GM06990 (cell line): ENCODE measurements at regions not wholly inside any gene's neighbourhood (a gene's known extent, or its start where the extent isn't known, plus 50 kb on each side); places are given as distances from the start of the nearest gene placed in this dataset.

ENCODE experiments used
- DNase-seq: peaks from one replicate; pipeline ENCODE4 v3.0.0-alpha.2; 2011; ENCODE audit not compliant: insufficient read length; ENCODE audit errors: extremely low read depth
- H3K27me3 ChIP-seq: replicated peaks from 2 replicates; pipeline ENCODE4 v1.6.0; 2011; ENCODE audit warnings: low read length; ENCODE audit not compliant: control insufficient read depth, insufficient read depth
- H3K36me3 ChIP-seq: 2 replicates; pipeline ENCODE4 v1.5.1; 2011; ENCODE audit warnings: low read length; ENCODE audit not compliant: control insufficient read depth, insufficient read depth
- H3K4me3 ChIP-seq: replicated peaks from 2 replicates; pipeline ENCODE4 v1.5.1; 2011; ENCODE audit warnings: low read depth, mild to moderate bottlenecking, control low read depth, low read length
- CTCF ChIP-seq: IDR thresholded peaks from 2 replicates; pipeline ENCODE4 v1.5.1; 2011; ENCODE audit warnings: low read length, control low read depth, mild to moderate bottlenecking, inconsistent platforms; ENCODE audit not compliant: insufficient read depth, poor library complexity, severe bottlenecking

- no peak for TF ChIP-seq CTCF
- no peak for DNase-seq
- no peaks in the 10 kb centered on the region for H3K36me3 ChIP-seq
- no peak overlapping the region for H3K4me3 ChIP-seq
- H3K27me3 ChIP-seq = no peaks in the 10 kb centered on the region
These were observed 264.6 kb upstream of the KCNJ16 start for GRCh38 chr17:69810326-69810965.

GRCh38 chr17:69812240-69812837 is 262.7 kb upstream of the KCNJ16 start:
- no peaks in the 10 kb centered on the region for H3K36me3 ChIP-seq
- H3K4me3 ChIP-seq = no peak overlapping the region
- no peak for DNase-seq
- TF ChIP-seq CTCF = no peak
- H3K27me3 ChIP-seq = no peaks in the 10 kb centered on the region

GRCh38 chr17:69814031-69814430 is 261.0 kb upstream of the KCNJ16 start:
- no peak for DNase-seq
- Histone ChIP-seq H3K27me3 (no peaks in the 10 kb centered on the region), H3K4me3 (no peak overlapping the region), H3K36me3 (no peaks in the 10 kb centered on the region)
- no peak for TF ChIP-seq CTCF

- DNase-seq = no peak
- Histone ChIP-seq H3K27me3 (no peaks in the 10 kb centered on the region), H3K36me3 (no peaks in the 10 kb centered on the region), H3K4me3 (no peak overlapping the region)
- no peak for TF ChIP-seq CTCF
These were observed 259.6 kb upstream of the KCNJ16 start for GRCh38 chr17:69815406-69815805.

GRCh38 chr17:69818467-69818866 is 256.6 kb upstream of the KCNJ16 start:
- H3K27me3 ChIP-seq = no peaks in the 10 kb centered on the region
- TF ChIP-seq CTCF = no peak
- H3K36me3 ChIP-seq = no peaks in the 10 kb centered on the region
- DNase-seq = no peak
- no peak overlapping the region for H3K4me3 ChIP-seq
